ENCODE measurements at regions not wholly inside any gene's neighbourhood (a gene's known extent, or its start where the extent isn't known, plus 50 kb on each side); places are given as distances from the start of the nearest gene placed in this dataset.

DNA sequence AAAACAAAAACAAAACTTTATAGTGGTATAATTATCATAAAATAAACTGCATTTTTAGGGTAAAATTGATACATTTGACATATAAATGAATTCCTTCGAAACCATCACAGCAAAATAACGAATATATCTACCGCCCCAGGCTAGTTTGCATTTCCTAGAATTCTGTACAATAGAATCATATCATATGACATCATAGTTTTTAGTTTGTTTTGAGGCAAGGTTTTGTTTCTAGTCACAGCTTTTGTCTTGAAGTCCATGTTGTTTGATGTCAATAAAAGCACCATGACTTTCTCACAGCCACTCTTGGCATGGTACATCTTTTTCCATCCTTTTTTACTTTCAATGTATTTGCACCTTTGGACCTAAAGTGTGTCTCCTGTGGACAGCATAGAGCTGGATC, 102.9 kb downstream of the FOXL3 start:
- H3K27ac ChIP-seq (ENCODE audit: low read depth, low read length): no peak overlapping the region
- no peak overlapping the region for H3K4me2 ChIP-seq (ENCODE audit: low read length)
- RAD21 ChIA-PET (ENCODE audit: low non-redundant PET in 1 of 2, low total read pairs in 2 of 2, uncharacterized antibody in 2 of 2, unreplicated experiment in 2 of 2): no interaction called here
- TF ChIP-seq, protein P1, sequence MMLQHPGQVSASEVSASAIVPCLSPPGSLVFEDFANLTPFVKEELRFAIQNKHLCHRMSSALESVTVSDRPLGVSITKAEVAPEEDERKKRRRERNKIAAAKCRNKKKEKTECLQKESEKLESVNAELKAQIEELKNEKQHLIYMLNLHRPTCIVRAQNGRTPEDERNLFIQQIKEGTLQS (IDR thresholded peaks at IDR 0.05): no peak
- CTCF ChIA-PET: no interaction called here
- peaks cover 10 to 16% of the 10 kb centered on the region in 2 experiments; a peak in 3 of 4 replicates for H3K9me3 ChIP-seq (ENCODE audit: control insufficient read depth in 1 of 2, insufficient read depth in 1 of 2, low read depth in 1 of 2, low read length in 2 of 2)
- H2AFZ ChIP-seq (ENCODE audit: low read depth, low read length, poor library complexity, severe bottlenecking): no peak overlapping the region
- H3K9ac ChIP-seq (ENCODE audit: low read length): no peak overlapping the region
- no peak overlapping the region for H3K4me3 ChIP-seq (replicated peaks in 1 of 2; ENCODE audit: low read depth in 1 of 2, low read length in 2 of 2)
- POLR2A ChIA-PET: no interaction called here
- no peaks in the 10 kb centered on the region for H3K79me2 ChIP-seq (ENCODE audit: insufficient read depth, low read length)
- H3K36me3 ChIP-seq (ENCODE audit: control insufficient read depth in 1 of 2, insufficient read depth in 2 of 2, low read length in 2 of 2): no peaks in the 10 kb centered on the region
- ATAC-seq: no peak
- intact Hi-C loops (cut with micrococcal nuclease): no loop called here
- BruUV-seq (replicated peaks): no TSS peak
- no peaks in the 10 kb centered on the region for H3K27me3 ChIP-seq (ENCODE audit: insufficient read depth, low read length)
- H3K9me2 ChIP-seq (ENCODE audit: insufficient read depth): no peaks in the 10 kb centered on the region
- no peaks in the 10 kb centered on the region for H4K20me1 ChIP-seq (ENCODE audit: insufficient read depth)
- DNase-seq (ENCODE audit: low read depth, low spot score): no peak
- no peaks in the 10 kb centered on the region for H3K4me1 ChIP-seq (ENCODE audit: control insufficient read depth in 1 of 2, insufficient read depth in 2 of 2, low read length in 2 of 2)

DNA sequence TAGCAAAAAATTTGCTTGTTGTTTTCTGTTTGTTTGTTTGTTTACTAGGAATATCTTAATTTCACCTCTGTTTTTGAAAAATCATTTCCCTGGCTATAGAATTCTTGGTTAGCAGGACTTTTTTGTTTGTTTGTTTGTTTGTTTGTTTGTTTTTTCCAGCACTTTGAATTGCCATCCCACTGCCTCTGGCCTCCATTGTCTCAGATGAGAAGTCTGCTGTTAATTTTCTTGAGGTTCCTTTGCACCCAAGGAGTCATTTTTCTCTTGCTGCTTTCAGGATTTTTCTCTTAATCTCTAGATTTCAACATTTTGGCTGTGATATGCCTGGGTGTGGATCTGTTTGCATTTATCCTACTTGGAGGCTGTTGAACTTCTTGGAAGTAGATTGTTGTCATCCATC, 105.7 kb downstream of the FOXL3 start:
- TF ChIP-seq ZNF274 (IDR thresholded peaks at IDR 0.05; ENCODE audit: low read depth, low read length): no peak
- TF ChIP-seq EGR1 (IDR thresholded peaks at IDR 0.05; ENCODE audit: low read depth): no peak
- no peak for TF ChIP-seq FOSL1 (IDR thresholded peaks at IDR 0.05; ENCODE audit: low read depth)
- no peak for TF ChIP-seq SRF (IDR thresholded peaks at IDR 0.05; ENCODE audit: low read depth)
- TF ChIP-seq EZH2phosphoT487 (IDR thresholded peaks at IDR 0.05; ENCODE audit: borderline replicate concordance): no peak
- no peak for TF ChIP-seq JUND (IDR thresholded peaks at IDR 0.05)
- TF ChIP-seq YY1 (IDR thresholded peaks at IDR 0.05; ENCODE audit: extremely low read depth, insufficient replicate concordance, low read depth, low read length): no peak
- no peak for TF ChIP-seq TCF7L2 (IDR thresholded peaks at IDR 0.05; ENCODE audit: borderline replicate concordance, extremely low read depth, insufficient read depth, insufficient read length)
- no peak for TF ChIP-seq CEBPB (IDR thresholded peaks at IDR 0.05; ENCODE audit: low read depth)
- TF ChIP-seq, protein P1 (IDR thresholded peaks at IDR 0.05): no peak
- TF ChIP-seq POLR2AphosphoS5 (IDR thresholded peaks at IDR 0.05; ENCODE audit: low read depth, low read length): no peak
- TF ChIP-seq, protein P2, sequence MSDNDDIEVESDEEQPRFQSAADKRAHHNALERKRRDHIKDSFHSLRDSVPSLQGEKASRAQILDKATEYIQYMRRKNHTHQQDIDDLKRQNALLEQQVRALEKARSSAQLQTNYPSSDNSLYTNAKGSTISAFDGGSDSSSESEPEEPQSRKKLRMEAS (IDR thresholded peaks at IDR 0.05): no peak
- TF ChIP-seq ELF1 (IDR thresholded peaks at IDR 0.05; ENCODE audit: borderline replicate concordance, low read depth): no peak
- TF ChIP-seq SIN3A (IDR thresholded peaks at IDR 0.05; ENCODE audit: low read depth): no peak
- TF ChIP-seq, protein P3, sequence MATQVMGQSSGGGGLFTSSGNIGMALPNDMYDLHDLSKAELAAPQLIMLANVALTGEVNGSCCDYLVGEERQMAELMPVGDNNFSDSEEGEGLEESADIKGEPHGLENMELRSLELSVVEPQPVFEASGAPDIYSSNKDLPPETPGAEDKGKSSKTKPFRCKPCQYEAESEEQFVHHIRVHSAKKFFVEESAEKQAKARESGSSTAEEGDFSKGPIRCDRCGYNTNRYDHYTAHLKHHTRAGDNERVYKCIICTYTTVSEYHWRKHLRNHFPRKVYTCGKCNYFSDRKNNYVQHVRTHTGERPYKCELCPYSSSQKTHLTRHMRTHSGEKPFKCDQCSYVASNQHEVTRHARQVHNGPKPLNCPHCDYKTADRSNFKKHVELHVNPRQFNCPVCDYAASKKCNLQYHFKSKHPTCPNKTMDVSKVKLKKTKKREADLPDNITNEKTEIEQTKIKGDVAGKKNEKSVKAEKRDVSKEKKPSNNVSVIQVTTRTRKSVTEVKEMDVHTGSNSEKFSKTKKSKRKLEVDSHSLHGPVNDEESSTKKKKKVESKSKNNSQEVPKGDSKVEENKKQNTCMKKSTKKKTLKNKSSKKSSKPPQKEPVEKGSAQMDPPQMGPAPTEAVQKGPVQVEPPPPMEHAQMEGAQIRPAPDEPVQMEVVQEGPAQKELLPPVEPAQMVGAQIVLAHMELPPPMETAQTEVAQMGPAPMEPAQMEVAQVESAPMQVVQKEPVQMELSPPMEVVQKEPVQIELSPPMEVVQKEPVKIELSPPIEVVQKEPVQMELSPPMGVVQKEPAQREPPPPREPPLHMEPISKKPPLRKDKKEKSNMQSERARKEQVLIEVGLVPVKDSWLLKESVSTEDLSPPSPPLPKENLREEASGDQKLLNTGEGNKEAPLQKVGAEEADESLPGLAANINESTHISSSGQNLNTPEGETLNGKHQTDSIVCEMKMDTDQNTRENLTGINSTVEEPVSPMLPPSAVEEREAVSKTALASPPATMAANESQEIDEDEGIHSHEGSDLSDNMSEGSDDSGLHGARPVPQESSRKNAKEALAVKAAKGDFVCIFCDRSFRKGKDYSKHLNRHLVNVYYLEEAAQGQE (IDR thresholded peaks at IDR 0.05; ENCODE audit: low read depth): no peak
- no peak for TF ChIP-seq CBX3 (IDR thresholded peaks at IDR 0.05; ENCODE audit: low read depth)
- RAD21 ChIA-PET (ENCODE audit: low non-redundant PET in 1 of 2, low total read pairs in 2 of 2, uncharacterized antibody in 2 of 2, unreplicated experiment in 2 of 2): no interaction called here
- no TSS peak for BruUV-seq (replicated peaks)

More for the DNA sequence above, 105.7 kb downstream of the FOXL3 start:
- POLR2A ChIA-PET: no interaction called here
- no peak for ATAC-seq
- Histone ChIP-seq H3K4me2 (ENCODE audit: low read length) (no peak overlapping the region), H3K27ac (ENCODE audit: low read depth, low read length) (no peak overlapping the region), H3K4me1 (ENCODE audit: control insufficient read depth in 1 of 2, insufficient read depth in 2 of 2, low read length in 2 of 2) (no peaks in the 10 kb centered on the region), H3K27me3 (ENCODE audit: insufficient read depth, low read length) (no peaks in the 10 kb centered on the region), H3K4me3 (replicated peaks in 1 of 2; ENCODE audit: low read depth in 1 of 2, low read length in 2 of 2) (no peak overlapping the region), H4K20me1 (ENCODE audit: insufficient read depth) (no peaks in the 10 kb centered on the region), H3K9me2 (ENCODE audit: insufficient read depth) (no peaks in the 10 kb centered on the region), H3K9ac (ENCODE audit: low read length) (no peak overlapping the region), H3K36me3 (ENCODE audit: control insufficient read depth in 1 of 2, insufficient read depth in 2 of 2, low read length in 2 of 2) (no peaks in the 10 kb centered on the region), H3K9me3 (ENCODE audit: control insufficient read depth in 1 of 2, insufficient read depth in 1 of 2, low read depth in 1 of 2, low read length in 2 of 2) (peaks cover 19 to 25% of the 10 kb centered on the region in 2 experiments; a peak in 3 of 4 replicates), H3K79me2 (ENCODE audit: insufficient read depth, low read length) (no peaks in the 10 kb centered on the region), H2AFZ (ENCODE audit: low read depth, low read length, poor library complexity, severe bottlenecking) (no peak overlapping the region)
- intact Hi-C loops (cut with micrococcal nuclease): no loop called here
- DNase-seq (ENCODE audit: low read depth, low spot score): no peak
- CTCF ChIA-PET: no interaction called here
